ENCODE measurements at regions not wholly inside any gene's neighbourhood (a gene's known extent, or its start where the extent isn't known, plus 50 kb on each side); places are given as distances from the start of the nearest gene placed in this dataset.

GRCh38 chr10:43775384-43775783, 126.7 kb upstream of the ZNF32 start:
- no TSS peak for BruUV-seq (replicated peaks)
- Mint-ChIP-seq H3K4me1 (ENCODE audit: low read depth, unreplicated experiment) (no peaks in the 10 kb centered on the region), H3K9me3 (ENCODE audit: unreplicated experiment) (no peaks in the 10 kb centered on the region), H3K36me3 (ENCODE audit: insufficient read depth, unreplicated experiment) (no peaks in the 10 kb centered on the region), H3K27ac (ENCODE audit: unreplicated experiment) (no peak overlapping the region), H3K27me3 (ENCODE audit: insufficient read depth, unreplicated experiment) (peaks cover 12% of the 10 kb centered on the region), H3K4me3 (ENCODE audit: unreplicated experiment) (no peak overlapping the region)
- no peaks in the 10 kb centered on the region for H3K4me1 ChIP-seq
- H3K9me3 ChIP-seq, result no peaks in the 10 kb centered on the region
- no peak overlapping the region for H3K4me3 ChIP-seq (ENCODE audit: low read depth, low read length)
- no peak for TF ChIP-seq CTCF (IDR thresholded peaks at IDR 0.05; ENCODE audit: insufficient read depth in 1 of 2, low read depth in 1 of 2, low read length in 1 of 2, severe bottlenecking in 1 of 2, unreplicated experiment in 1 of 2)
- POLR2A ChIA-PET, result no interaction called here
- H3K36me3 ChIP-seq (ENCODE audit: control insufficient read depth, insufficient read depth, low read length), result no peaks in the 10 kb centered on the region
- no peak for DNase-seq
- H3K27me3 ChIP-seq (replicated peaks; ENCODE audit: control insufficient read depth, insufficient read depth, low read length), result no peaks in the 10 kb centered on the region
- CTCF ChIA-PET, result no interaction called here
- intact Hi-C loops (cut with micrococcal nuclease; ENCODE audit: unreplicated experiment), result no loop called here

- H3K27me3 Mint-ChIP-seq (ENCODE audit: insufficient read depth, unreplicated experiment), result peaks cover 12% of the 10 kb centered on the region
- TF ChIP-seq CTCF (IDR thresholded peaks at IDR 0.05; ENCODE audit: insufficient read depth in 1 of 2, low read depth in 1 of 2, low read length in 1 of 2, severe bottlenecking in 1 of 2, unreplicated experiment in 1 of 2), result no peak
- Histone ChIP-seq H3K9me3 (no peaks in the 10 kb centered on the region), H3K4me1 (no peaks in the 10 kb centered on the region), H3K27me3 (replicated peaks; ENCODE audit: control insufficient read depth, insufficient read depth, low read length) (no peaks in the 10 kb centered on the region), H3K4me3 (ENCODE audit: low read depth, low read length) (no peak overlapping the region), H3K36me3 (ENCODE audit: control insufficient read depth, insufficient read depth, low read length) (no peaks in the 10 kb centered on the region)
- ChIA-PET POLR2A (no interaction called here), CTCF (no interaction called here)
- no peaks in the 10 kb centered on the region for H3K4me1 Mint-ChIP-seq (ENCODE audit: low read depth, unreplicated experiment)
- no peak for DNase-seq
- H3K27ac Mint-ChIP-seq (ENCODE audit: unreplicated experiment), result no peak overlapping the region
- intact Hi-C loops (cut with micrococcal nuclease; ENCODE audit: unreplicated experiment), result no loop called here
- no peaks in the 10 kb centered on the region for H3K9me3 Mint-ChIP-seq (ENCODE audit: unreplicated experiment)
- no peaks in the 10 kb centered on the region for H3K36me3 Mint-ChIP-seq (ENCODE audit: insufficient read depth, unreplicated experiment)
- H3K4me3 Mint-ChIP-seq (ENCODE audit: unreplicated experiment), result no peak overlapping the region
- no TSS peak for BruUV-seq (replicated peaks)
These were observed 125.6 kb upstream of the ZNF32 start for GRCh38 chr10:43774234-43774769.

GRCh38 chr10:43773736-43774135, 125.1 kb upstream of the ZNF32 start:
- Mint-ChIP-seq H3K9me3 (ENCODE audit: unreplicated experiment) (no peaks in the 10 kb centered on the region), H3K27me3 (ENCODE audit: insufficient read depth, unreplicated experiment) (peaks cover 12% of the 10 kb centered on the region), H3K4me1 (ENCODE audit: low read depth, unreplicated experiment) (no peaks in the 10 kb centered on the region), H3K4me3 (ENCODE audit: unreplicated experiment) (no peak overlapping the region), H3K27ac (ENCODE audit: unreplicated experiment) (no peak overlapping the region), H3K36me3 (ENCODE audit: insufficient read depth, unreplicated experiment) (no peaks in the 10 kb centered on the region)
- no peaks in the 10 kb centered on the region for H3K4me1 ChIP-seq
- H3K27me3 ChIP-seq (replicated peaks; ENCODE audit: control insufficient read depth, insufficient read depth, low read length), result no peaks in the 10 kb centered on the region
- no TSS peak for BruUV-seq (replicated peaks)
- H3K9me3 ChIP-seq, result no peaks in the 10 kb centered on the region
- CTCF ChIA-PET, result no interaction called here
- no peak overlapping the region for H3K4me3 ChIP-seq (ENCODE audit: low read depth, low read length)
- H3K36me3 ChIP-seq (ENCODE audit: control insufficient read depth, insufficient read depth, low read length), result no peaks in the 10 kb centered on the region
- TF ChIP-seq CTCF (IDR thresholded peaks at IDR 0.05; ENCODE audit: insufficient read depth in 1 of 2, low read depth in 1 of 2, low read length in 1 of 2, severe bottlenecking in 1 of 2, unreplicated experiment in 1 of 2), result no peak
- POLR2A ChIA-PET, result no interaction called here
- intact Hi-C loops (cut with micrococcal nuclease; ENCODE audit: unreplicated experiment), result no loop called here
- DNase-seq, result no peak
